GM21367 (cell line): ENCODE measurements at regions not wholly inside any gene's neighbourhood (a gene's known extent, or its start where the extent isn't known, plus 50 kb on each side); places are given as distances from the start of the nearest gene placed in this dataset.

Experiments
- ATAC-seq: cut with Tn5 transposase; IDR thresholded peaks from one replicate; pipeline ENCODE4 v1.9.1; 2021; ENCODE audit not compliant: unreplicated experiment

DNA sequence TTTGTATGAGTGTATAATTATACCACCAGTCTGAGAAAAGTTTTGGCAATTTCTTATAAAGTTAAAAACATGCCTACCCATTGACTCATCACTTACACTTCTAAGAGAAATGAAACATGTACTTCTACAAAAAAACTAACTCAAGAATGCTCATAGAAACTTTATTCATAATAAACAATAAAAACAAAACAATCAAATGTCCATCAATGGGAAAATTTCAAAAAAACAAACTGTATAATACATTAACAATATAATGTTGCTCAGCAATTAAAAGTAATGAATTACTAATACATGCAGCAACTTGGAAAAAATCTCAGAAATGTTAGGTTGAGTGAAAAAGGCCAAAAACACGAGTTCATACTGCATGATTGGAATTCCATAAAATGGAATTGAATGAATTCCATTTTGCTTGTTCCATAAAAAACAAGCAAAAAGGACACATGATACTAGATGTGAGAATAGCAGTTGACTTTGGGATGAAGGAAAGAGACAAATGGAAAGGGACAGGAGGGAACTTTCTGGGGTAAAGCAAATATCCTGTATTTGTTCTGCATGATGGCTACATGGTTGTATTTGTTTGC, 726.6 kb downstream of the RFPL4B start:
- no peak for ATAC-seq

DNA sequence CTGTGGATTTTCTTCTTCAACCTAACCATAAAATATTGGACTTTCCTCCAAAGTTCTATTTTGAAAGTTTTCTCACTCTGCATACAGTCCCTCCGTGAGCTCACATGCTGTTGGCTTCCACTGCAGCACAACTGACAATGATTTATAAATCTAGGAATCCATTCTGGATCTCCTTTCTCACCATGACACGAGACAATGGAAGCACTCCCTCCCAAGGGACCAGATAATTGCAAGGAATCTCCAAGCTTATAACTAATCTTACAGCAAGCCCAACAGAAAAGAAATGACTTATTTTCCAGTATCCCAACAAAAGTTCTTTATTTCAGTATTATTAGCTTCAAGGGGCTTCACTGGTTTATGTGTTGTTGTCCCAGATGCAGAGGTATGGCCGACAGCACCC, 729.0 kb downstream of the RFPL4B start:
- ATAC-seq = no peak

DNA sequence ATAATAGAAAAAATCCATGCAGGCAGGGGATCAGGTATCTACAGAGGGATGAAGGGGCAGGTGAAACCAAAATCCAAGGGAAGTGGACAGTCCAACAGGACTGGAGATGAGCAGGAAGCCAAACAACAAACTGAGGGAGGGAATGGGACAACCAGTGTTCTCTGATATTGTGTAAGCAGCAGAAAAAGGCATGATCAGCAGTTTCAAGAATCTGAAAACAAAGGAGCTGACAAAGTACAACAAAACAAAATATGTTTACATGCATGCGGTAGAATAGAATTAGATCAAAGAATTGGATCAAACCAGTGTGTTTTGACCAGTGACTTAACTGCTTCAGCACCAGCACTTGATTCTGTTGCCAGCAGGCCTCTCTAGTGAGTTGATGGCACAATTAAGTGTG, 729.7 kb downstream of the RFPL4B start:
- ATAC-seq = no peak

DNA sequence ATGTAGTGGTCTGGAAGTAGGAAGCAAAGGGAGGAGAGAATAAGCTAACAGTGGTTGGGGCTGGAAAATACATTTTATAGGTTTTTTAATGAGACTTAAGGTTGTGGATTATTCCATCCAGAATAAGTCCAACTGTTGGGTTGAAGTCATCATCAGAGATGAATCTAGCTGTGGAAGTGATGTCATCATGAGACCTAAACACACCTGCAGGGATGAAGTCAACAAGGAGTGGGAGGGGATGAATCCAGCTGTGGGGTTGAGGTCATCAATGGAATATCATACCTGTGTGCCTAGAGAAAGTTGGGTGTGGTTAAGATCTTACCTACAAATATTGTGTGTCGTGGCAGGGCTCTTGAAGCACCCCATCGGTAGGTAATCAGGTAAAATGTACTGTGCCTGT, 730.7 kb downstream of the RFPL4B start:
- no peak for ATAC-seq

DNA sequence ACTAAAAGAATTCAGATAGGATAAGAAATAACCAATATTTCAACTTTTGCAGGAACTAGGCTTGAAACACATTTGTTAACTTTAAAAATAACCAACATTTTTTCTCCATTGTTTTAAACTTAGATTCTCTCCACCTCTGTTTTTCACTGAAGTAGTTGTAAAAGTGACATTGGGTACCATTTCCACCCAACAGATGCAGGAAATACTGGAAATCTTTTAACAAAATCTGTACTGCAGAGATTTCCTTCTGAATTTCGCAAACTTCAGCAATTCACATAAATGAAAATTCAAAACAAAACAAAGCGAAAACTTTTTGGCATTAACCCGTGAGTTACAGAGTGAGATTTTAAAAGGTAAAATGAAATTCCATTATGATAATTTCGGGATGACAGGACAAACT, 731.7 kb downstream of the RFPL4B start:
- ATAC-seq = no peak

DNA sequence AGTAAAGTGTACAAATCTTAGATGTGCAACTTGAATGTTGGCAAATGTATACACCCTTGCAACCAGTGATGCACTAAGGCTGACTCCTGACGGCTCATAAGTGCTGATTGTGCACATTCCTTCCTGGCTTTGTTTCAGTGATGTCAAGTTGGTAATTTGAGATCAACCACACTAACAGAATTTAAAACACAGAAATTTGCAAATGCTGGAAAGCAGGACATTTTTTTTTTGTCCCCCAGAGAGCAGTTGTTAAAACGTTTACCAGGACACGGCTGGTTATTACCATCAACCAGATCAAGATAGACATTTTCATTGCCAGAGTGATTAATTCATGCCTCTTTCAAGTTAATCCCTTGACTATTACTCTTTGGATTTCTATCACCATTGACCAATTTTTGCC, 735.6 kb downstream of the RFPL4B start:
- no peak for ATAC-seq

DNA sequence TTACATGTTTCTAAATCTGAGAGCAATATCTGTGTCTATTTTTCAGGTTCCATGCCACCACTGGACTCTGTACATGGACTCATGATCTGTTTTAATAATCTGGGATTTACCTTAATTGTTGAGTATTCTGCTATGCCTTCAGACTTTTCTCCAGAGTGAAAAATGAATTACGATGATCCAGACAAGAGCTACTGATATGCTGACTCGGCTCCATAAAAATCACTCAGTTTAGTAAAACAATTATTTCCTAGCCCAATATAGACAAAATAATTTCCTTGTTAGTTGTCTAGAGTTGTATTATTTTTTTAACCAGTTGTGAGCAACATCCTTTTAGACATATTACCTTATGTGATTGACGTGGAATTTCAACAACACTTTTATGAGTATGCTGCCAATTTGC, 736.8 kb downstream of the RFPL4B start:
- no peak for ATAC-seq

DNA sequence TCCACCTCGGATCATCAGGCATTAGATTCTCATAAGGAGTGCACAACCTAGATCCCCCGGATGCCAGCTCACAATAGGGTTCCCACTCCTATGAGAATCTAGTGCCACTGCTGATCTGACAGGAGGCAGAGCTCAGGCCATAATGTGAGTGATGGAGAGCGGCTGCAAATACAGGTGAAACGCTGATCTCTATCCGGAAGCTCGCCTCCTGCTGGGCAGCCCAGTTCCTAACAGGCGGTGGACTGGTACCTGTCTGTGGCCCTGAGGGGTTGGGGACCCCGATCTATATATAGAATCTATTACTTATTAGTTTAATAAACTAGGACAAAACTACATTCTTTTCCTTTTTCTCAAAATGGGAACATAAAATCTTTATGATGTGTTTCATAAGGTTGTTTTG, 741.9 kb downstream of the RFPL4B start:
- no peak for ATAC-seq

DNA sequence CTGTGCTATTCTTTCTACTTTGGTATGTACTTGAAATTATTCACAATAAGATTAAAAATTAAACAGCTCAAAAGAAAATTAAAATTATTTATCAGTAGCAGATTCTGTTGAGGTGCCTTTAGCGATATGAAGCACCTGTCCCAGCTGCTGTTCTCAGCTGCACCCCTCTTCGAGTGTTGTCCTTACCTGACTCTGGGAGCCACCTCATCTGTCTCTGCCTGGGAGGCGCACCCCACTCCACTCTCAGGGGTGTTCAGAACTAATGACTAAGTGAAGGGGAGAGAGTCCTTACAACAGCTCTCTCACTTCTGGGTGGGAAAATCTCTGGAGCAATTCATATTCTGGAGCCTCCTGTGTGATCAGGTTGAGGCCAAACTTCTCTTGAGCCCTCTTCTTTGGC, 745.7 kb downstream of the RFPL4B start:
- no peak for ATAC-seq

DNA sequence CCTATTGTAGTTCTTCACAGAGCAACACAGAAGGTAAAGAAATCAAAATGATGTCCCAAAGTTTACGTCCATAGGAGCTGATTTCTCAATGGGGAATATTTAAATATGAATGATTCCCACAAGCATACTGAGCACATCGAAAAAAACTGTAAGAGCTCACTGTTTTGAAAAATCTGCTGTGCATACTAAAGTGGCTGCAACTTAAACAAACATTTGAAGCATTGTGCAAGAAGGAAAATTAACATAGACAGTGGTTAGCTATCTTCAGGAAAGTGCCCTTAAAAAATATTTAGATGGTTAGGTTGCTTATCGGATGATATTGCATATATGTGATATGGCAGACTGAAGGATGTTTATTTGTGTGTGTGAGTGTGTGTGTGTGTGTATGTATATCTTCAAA, 747.6 kb downstream of the RFPL4B start:
- ATAC-seq = no peak

DNA sequence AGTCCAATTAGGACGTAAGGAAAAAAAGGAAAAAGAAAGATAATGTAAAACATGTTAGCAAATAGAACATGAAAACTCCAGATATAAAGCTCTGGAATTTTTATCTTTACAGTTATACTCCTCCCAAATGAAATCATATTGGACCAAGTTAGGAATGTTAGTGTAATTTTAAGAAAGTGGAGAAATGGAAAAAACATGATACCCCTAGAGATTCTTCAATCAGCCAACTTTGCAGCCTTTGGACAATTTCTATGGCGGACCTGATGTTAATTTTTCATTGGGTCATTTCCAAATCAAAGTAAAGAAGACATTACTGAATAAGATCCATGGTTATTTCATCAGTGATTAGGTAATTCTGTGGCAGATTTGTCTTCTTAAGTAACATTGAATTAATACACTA, 748.7 kb downstream of the RFPL4B start:
- no peak for ATAC-seq

DNA sequence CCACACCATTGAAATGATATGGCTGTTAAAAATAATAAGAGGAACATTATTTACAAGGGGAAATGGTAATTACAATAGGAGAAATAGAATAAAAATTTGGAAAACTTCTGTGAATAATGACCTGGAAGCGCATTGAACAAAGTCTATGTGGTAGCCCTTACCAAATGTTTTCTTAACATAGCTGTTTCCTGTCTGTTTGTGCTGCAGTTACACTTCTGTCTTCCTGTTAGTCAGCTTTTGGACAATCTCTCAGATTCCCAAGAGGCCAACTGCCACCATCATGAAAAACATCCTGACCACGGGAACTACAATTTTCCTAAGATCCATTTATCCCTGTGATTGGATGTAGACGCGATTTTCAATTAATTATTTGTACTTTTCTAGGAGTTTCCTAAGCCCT, 754.4 kb upstream of the MARCKS start:
- ATAC-seq = no peak

DNA sequence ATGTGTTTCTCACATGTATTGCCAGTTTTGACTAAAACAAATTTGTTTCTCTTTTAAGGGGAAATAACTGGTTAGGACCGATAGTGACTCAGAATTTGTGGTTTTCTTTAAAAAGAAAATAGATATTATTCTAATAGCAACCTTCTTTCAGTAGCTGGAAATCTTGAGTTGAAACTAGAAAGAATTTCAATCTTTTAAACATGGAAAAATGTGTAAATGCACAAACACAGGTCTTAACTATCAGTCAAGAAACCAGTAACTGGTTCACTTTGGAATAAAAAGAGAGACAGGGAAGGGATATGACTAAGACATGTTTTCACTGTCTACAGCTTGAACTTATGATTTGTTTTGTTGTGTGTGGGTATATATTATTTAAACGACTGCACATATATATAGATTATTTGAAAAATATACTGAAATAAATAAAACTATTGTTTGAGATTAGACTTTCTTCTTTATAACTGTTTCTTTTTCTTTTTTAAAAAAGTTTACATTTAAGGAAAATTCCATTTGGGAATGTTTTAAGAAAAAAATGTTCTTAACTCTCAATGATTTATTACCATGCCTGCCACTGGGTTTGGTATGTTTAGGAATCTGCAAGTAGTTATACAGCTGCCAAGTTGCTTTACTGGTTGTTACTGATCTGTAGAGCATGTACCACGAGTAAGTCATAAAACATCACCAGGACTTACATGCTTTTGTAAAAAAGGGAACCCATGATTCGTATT, 753.3 kb upstream of the MARCKS start:
- no peak for ATAC-seq

DNA sequence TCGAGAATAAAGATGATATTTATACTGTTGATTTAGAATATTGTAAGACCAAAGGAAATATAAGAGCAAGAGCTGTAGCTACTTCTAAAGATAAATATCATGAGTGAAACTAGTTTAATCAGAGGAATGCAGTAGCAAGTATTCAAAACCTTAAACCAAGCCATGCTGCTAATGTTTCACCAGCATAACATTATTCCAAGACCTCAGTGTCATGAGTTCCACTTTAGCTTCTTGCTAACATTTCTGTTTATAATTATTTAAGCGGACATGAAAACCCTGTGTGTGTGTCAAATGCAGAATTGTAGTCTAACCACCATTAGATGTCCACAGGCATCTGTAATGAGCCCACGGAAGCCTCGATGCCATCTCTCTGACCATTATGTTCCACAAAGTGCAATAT, 752.6 kb upstream of the MARCKS start:
- ATAC-seq = no peak

DNA sequence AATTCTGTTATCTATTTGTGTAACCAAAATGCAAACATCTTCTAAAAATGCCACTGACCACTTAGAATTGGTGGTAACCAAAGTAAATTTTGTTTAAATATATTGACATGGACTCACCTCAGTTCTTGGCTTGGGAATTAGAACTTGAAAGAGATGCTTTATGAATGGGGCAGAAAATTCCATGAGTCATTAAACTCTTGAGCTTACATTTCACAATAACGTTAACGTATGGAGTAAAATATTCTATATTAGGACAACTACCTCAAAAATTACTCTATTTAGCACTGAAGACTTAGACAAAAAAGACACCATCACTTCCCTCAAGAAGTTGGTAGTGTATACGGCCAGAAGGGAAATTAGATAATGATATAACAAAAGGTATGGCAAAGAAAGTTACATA, 752.2 kb upstream of the MARCKS start:
- no peak for ATAC-seq

DNA sequence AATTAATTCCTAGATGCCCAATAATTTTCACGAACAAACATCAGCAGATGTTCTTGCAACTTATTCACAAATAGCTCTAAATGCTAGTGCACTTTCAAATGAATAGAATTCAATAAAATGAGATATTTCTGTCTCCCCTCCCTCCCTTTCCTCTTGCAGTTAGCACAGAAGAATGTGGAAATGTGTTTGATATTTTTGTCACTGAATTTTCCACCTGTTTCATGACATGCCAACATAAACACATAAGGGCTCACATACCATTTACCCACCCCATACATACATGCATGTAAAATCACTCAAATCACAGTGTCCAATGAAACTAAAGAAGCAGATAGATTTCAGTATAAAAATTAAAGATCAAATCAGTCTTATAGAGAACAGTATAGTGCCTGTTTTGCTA, 746.9 kb upstream of the MARCKS start:
- ATAC-seq = no peak

DNA sequence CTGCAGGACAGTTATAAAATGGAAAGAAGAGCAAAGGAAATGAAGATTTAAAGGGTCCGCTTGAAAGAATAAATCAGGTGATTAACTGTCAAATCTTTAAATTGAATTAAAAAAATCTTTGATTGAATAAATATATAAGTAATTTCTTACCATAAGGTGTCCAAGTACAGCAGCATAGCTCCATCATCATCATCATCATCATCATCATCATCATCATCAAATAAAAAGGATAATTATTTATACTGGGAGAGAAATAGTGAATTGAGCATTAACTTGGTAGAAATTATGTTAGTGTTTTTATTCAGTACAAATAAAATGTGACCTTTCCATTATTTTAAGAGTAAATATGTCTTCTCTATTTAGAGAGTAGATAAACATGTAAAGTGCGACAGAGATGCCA, 745.6 kb upstream of the MARCKS start:
- ATAC-seq = no peak

DNA sequence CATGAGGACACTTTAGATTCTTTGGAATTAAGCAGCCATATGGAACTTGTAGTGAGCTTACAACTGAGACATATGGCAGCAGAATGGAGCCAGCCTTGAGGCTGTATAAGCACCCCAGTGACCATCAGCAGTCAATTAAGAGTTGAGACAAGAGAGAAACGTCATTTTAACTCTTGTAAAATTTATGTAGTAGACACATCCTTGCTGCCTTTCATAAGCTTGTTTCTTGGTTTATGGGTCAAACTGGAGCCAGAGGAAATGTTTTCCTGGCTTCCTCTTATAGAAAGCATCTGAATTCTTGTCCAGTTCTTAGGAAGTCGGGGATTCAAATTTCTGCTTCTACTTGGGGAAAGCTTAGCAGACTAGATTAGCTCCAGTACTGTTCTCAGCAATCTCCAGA, 745.1 kb upstream of the MARCKS start:
- no peak for ATAC-seq

DNA sequence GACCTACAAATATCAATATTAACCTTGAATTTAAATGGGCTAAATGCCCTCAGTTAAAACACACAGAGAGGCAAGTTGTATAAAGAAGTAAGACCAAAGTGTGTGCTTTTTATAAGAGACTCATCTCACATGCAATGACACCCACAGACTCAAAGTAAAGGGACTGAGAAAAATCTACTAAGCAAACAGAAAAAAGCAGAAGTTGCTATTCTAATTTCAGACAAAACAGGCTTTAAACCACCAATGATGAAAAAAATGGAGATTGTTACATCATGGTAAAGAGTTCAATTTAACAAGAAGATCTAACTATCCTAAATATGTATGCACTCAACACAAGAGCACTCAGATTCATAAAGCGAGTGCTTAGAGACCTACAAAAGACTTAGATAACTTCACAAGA, 741.9 kb upstream of the MARCKS start:
- no peak for ATAC-seq

DNA sequence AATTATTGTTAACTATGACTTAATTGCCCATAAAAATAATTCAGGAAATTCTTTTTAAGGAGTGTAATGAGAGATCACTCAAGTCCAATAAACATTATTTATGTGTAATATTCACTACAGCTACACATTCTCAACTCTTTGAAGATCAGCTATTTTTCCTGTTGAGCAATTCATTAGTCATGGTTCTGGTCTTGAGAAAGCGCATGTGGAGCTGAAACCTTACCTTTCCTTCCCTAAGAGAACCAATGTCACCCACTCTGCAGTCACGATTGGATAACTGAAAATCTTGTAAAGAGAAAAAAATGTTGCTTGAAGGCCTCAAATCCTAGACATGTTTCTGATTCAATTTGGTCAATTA, 736.9 kb upstream of the MARCKS start:
- ATAC-seq = no peak

DNA sequence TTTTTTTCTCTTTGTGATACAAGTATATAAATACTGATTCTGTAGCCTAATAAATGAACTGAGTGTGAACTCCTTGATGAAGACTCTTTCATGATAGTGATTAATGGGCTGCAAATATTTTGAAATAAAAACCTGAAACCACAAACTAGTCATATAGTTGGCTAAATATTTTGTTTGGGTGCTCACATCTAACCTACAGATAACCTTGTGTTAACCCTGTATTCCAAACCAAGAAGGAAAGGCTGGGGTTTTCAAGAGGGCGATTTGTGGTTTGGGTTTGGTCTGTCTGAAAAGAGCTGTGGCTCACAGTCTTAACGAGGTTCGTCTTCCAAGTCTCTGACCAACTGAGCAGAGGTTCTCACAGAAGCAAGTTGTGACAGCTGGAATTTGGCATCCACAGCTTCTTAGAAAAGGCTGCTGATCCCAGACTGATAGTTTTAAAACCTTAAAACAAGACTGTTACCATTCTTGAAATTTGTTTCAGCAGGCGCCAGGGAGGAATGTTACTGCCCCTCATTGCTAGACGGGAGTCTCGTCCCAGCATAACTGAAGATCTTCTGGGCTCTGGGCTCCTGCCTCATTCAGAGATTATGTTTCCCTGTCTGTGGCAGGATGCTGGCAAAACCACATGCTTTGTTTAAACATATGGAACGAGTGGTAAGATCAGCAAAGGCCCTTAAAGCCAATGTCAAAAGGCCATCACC, 736.4 kb upstream of the MARCKS start:
- no peak for ATAC-seq

DNA sequence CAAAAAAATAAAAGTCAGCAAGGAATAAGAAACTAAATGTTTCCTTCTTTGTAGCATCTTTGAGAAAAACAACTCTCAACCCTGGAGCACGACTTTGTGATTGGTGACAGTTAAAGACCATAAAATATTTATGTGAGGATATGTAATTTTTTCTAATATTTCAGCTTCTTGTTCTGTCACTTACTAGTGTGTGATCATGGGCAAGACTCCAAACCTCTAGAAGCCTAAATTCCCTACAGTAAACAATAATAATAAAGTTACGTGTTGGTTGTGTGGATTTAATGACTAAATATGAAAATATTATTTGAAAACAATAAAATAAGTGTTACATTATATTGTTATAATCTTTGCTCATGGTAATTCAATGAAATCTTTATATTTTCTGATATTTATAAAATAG, 735.6 kb upstream of the MARCKS start:
- ATAC-seq = no peak

DNA sequence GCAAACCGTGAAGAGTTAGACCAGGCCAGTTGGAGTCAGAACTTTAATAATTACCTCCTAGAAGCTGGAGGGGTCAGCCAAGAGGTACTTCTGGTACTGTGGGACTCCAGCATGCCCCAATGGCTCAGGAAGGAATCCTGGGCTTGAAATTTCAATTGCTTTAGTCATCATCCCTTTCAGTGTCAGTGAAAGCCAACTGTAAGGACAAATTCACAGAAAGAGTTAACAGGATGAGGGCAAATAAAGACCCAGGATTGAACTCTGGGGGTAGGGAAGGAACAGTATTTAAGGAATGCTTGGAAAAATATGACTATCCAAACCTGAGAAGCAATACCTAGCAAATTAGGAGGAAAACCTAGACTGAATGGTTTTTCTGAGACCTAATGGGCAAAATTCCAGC, 735.1 kb upstream of the MARCKS start:
- ATAC-seq = no peak
